Trophoblast cell (in vitro differentiated cells and primary cell): ENCODE measurements at regions not wholly inside any gene's neighbourhood (a gene's known extent, or its start where the extent isn't known, plus 50 kb on each side); places are given as distances from the start of the nearest gene placed in this dataset.

Experiments used
- DNase-seq, 2 donors: peaks; one replicate each; pipeline ENCODE4 v3.0.0-alpha.2; 2016
- H2AFZ ChIP-seq: 2 replicates; pipeline ENCODE4 v1.6.1; 2013; ENCODE audit warnings: low read length, moderate library complexity, mild to moderate bottlenecking; ENCODE audit not compliant: insufficient read depth, poor library complexity
- H2AK5ac ChIP-seq: 2 replicates; pipeline ENCODE4 v1.6.1; 2013; ENCODE audit warnings: mild to moderate bottlenecking, low read length
- H2BK120ac ChIP-seq: 2 replicates; pipeline ENCODE4 v1.6.1; 2013; ENCODE audit warnings: low read length, mild to moderate bottlenecking, moderate library complexity; ENCODE audit not compliant: insufficient read depth, poor library complexity
- H2BK12ac ChIP-seq: 2 replicates; pipeline ENCODE4 v1.6.1; 2013; ENCODE audit warnings: mild to moderate bottlenecking, low read length, moderate library complexity
- H2BK5ac ChIP-seq: 2 replicates; pipeline ENCODE4 v1.6.1; 2013; ENCODE audit warnings: low read length, low read depth, moderate library complexity, mild to moderate bottlenecking; ENCODE audit not compliant: poor library complexity
- H3K14ac ChIP-seq: 2 replicates; pipeline ENCODE4 v1.6.1; 2013; ENCODE audit warnings: mild to moderate bottlenecking, low read length
- H3K18ac ChIP-seq: 2 replicates; pipeline ENCODE4 v1.6.1; 2013; ENCODE audit warnings: mild to moderate bottlenecking, low read length
- H3K23ac ChIP-seq: 2 replicates; pipeline ENCODE4 v1.6.1; 2013; ENCODE audit warnings: low read length
- H3K27ac ChIP-seq: 2 replicates; pipeline ENCODE4 v1.5.1; 2013; ENCODE audit warnings: low read depth, mild to moderate bottlenecking, inconsistent platforms, low read length, moderate library complexity
- H3K27me3 ChIP-seq: 2 replicates; pipeline ENCODE4 v1.6.1; 2013; ENCODE audit warnings: inconsistent platforms, mild to moderate bottlenecking, low read length, moderate library complexity; ENCODE audit not compliant: insufficient read depth
- H3K36me3 ChIP-seq, 2 experiments: 1 replicate in 1 of 2; 2 replicates in 1 of 2; pipeline ENCODE4 v1.6.1; 2013; ENCODE audit warnings: low read length in 2 of 2, mild to moderate bottlenecking in 2 of 2, moderate library complexity in 1 of 2; ENCODE audit not compliant: insufficient read depth in 2 of 2, control insufficient read depth in 1 of 2
- H3K4ac ChIP-seq: 2 replicates; pipeline ENCODE4 v1.6.1; 2013; ENCODE audit warnings: low read depth, mild to moderate bottlenecking, low read length, moderate library complexity
- H3K4me1 ChIP-seq, 2 experiments: 1 replicate in 1 of 2; 2 replicates in 1 of 2; pipeline ENCODE4 v1.6.1; 2013; ENCODE audit warnings: low read length in 2 of 2, mild to moderate bottlenecking in 2 of 2, moderate library complexity in 1 of 2; ENCODE audit not compliant: insufficient read depth in 2 of 2, control insufficient read depth in 1 of 2
- H3K4me2 ChIP-seq: 2 replicates; pipeline ENCODE4 v1.6.1; 2013; ENCODE audit warnings: inconsistent platforms, mild to moderate bottlenecking, low read length, moderate library complexity
- H3K4me3 ChIP-seq: 2 replicates; pipeline ENCODE4 v1.5.1; 2013; ENCODE audit warnings: mild to moderate bottlenecking, low read depth, low read length, inconsistent platforms
- H3K79me1 ChIP-seq: one replicate; pipeline ENCODE4 v1.6.1; 2013; ENCODE audit warnings: low read length
- H3K79me2 ChIP-seq: 2 replicates; pipeline ENCODE4 v1.6.1; 2013; ENCODE audit warnings: low read length, mild to moderate bottlenecking; ENCODE audit not compliant: control insufficient read depth, insufficient read depth, poor library complexity
- H3K9ac ChIP-seq: 2 replicates; pipeline ENCODE4 v1.6.1; 2013; ENCODE audit warnings: mild to moderate bottlenecking, low read length
- H3K9me3 ChIP-seq: 2 replicates; pipeline ENCODE4 v1.6.1; 2013; ENCODE audit warnings: low read depth, mild to moderate bottlenecking, control low read depth, inconsistent platforms, low read length; ENCODE audit not compliant: insufficient read depth
- H4K12ac ChIP-seq: 2 replicates; pipeline ENCODE4 v1.6.1; 2013; ENCODE audit warnings: low read depth, mild to moderate bottlenecking, low read length, moderate library complexity
- H4K8ac ChIP-seq: 2 replicates; pipeline ENCODE4 v1.6.1; 2013; ENCODE audit warnings: low read depth, mild to moderate bottlenecking, low read length, moderate library complexity
- H4K91ac ChIP-seq: one replicate; pipeline ENCODE4 v1.6.1; 2013; ENCODE audit warnings: low read depth, mild to moderate bottlenecking, low read length, moderate library complexity
- WGBS: extraction: QIAGEN DNeasy Blood & Tissue Kit; methylation state at CpG from one replicate; pipeline ENCODE4 v1.1.7; 2013; ENCODE audit warnings: missing lambda C conversion rate; ENCODE audit not compliant: insufficient read length, insufficient coverage; ENCODE audit errors: extremely low coverage; 5-methylcytosine and 5-hydroxymethylcytosine counted together

DNA sequence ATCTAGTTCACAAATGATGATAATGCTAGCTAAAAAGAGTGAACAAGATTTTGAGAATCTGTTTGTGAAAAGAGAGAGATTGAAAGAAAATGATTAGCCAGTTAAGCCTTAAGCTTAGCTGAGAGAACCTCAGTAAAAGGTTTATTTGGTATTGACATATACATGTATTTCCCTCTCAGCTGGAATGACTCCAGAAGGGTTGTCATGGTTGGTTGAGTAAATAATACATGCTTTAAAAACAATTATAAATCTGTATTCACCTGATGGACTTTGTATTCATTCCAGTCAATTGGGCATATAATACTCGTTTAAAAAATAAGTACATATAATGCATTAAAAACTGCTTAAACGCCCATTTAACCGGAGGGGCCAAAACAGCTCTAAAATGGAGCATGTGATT is 181.4 kb downstream of the GRB14 start:
- no peaks in the 10 kb centered on the region for H3K9me3 ChIP-seq
- H2AK5ac ChIP-seq: no peak overlapping the region
- no peak overlapping the region for H2AFZ ChIP-seq
- no peaks in the 10 kb centered on the region for H3K79me1 ChIP-seq
- no peak overlapping the region for H4K12ac ChIP-seq
- H3K4me3 ChIP-seq: no peak overlapping the region
- no peak overlapping the region for H3K14ac ChIP-seq
- no peaks in the 10 kb centered on the region for H3K36me3 ChIP-seq
- H3K79me2 ChIP-seq: no peaks in the 10 kb centered on the region
- H2BK12ac ChIP-seq: no peak overlapping the region
- DNase-seq: no peak
- H3K23ac ChIP-seq: no peak overlapping the region
- H3K18ac ChIP-seq: no peak overlapping the region
- no peak overlapping the region for H4K91ac ChIP-seq
- H3K27me3 ChIP-seq: no peaks in the 10 kb centered on the region
- no peak overlapping the region for H3K4me2 ChIP-seq
- no peak overlapping the region for H3K27ac ChIP-seq
- H4K8ac ChIP-seq: no peak overlapping the region
- H3K9ac ChIP-seq: no peak overlapping the region
- H2BK120ac ChIP-seq: no peak overlapping the region
- no peak overlapping the region for H2BK5ac ChIP-seq
- WGBS: no CpG with 5 or more reads among the region's 3 CpGs
- H3K4ac ChIP-seq: no peak overlapping the region
- no peaks in the 10 kb centered on the region for H3K4me1 ChIP-seq

DNA sequence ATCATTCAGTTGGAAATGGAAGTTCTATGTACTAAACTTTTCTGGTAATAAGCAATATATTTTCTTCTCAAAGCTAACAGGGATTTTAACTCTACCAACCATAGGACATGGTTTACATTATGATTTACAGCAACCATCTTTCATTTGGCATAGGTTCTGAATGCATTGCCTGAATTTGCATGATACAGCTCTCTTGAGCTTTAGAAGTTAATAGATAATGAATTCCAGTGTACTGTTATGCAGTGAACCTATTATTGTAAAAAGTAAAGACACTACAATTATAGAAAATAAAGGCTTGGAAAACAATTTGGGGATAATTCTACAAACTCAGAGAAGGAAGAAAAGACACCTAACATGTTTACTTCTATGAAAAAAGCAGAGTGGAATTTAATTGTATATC is 182.0 kb downstream of the GRB14 start:
- no peak overlapping the region for H3K27ac ChIP-seq
- no peak for DNase-seq
- no peak overlapping the region for H2BK12ac ChIP-seq
- H3K9ac ChIP-seq: no peak overlapping the region
- H4K8ac ChIP-seq: no peak overlapping the region
- H3K36me3 ChIP-seq: no peaks in the 10 kb centered on the region
- no peak overlapping the region for H3K18ac ChIP-seq
- H2AFZ ChIP-seq: no peak overlapping the region
- H3K9me3 ChIP-seq: no peaks in the 10 kb centered on the region
- no peak overlapping the region for H2BK120ac ChIP-seq
- H3K14ac ChIP-seq: no peak overlapping the region
- H3K79me1 ChIP-seq: no peaks in the 10 kb centered on the region
- no peaks in the 10 kb centered on the region for H3K79me2 ChIP-seq
- no peak overlapping the region for H4K91ac ChIP-seq
- H4K12ac ChIP-seq: no peak overlapping the region
- H3K4ac ChIP-seq: no peak overlapping the region
- H3K27me3 ChIP-seq: no peaks in the 10 kb centered on the region
- H3K4me2 ChIP-seq: no peak overlapping the region
- no peaks in the 10 kb centered on the region for H3K4me1 ChIP-seq
- H2AK5ac ChIP-seq: no peak overlapping the region
- no peak overlapping the region for H2BK5ac ChIP-seq
- no peak overlapping the region for H3K23ac ChIP-seq
- no peak overlapping the region for H3K4me3 ChIP-seq

DNA sequence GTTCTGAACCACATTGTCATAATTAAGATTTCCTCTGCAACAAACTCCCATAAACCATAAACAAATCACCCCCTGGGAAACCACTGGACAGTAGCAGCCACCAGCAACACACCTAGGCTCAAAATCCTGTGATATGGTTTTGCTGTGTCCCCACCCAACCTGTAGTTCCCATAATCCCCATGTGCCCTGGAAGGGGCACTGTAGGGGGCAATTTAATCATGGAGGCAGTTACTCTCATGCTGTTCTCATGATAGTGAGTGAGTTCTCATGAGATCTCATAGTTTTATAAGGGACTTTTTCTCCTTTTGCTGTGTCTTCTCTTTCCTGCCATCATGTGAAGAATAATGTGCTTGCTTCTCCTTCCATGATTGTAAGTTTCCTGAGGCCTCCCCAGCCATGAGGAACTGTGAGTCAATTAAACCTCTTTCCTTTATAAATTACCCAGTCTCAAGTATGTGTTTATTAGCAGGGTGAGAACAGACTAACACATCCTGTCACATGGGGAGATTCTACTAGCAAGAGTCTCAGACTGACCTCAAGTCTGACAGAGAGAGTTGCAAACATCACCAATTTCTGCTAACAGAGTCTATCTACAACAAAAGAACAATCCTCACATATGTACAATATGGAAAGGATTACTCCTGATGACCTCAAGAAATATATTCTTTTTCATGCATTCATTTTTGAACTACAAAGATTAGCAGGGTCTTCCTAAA is 182.6 kb downstream of the GRB14 start:
- H3K18ac ChIP-seq: no peak overlapping the region
- H3K4me1 ChIP-seq: no peaks in the 10 kb centered on the region
- H4K91ac ChIP-seq: no peak overlapping the region
- no peak overlapping the region for H4K8ac ChIP-seq
- no peak overlapping the region for H3K23ac ChIP-seq
- no peaks in the 10 kb centered on the region for H3K9me3 ChIP-seq
- H3K79me1 ChIP-seq: no peaks in the 10 kb centered on the region
- H3K79me2 ChIP-seq: no peaks in the 10 kb centered on the region
- DNase-seq: no peak
- H2AFZ ChIP-seq: no peak overlapping the region
- no peak overlapping the region for H2BK120ac ChIP-seq
- no peak overlapping the region for H3K4me3 ChIP-seq
- no peak overlapping the region for H4K12ac ChIP-seq
- no peak overlapping the region for H3K27ac ChIP-seq
- no peak overlapping the region for H2AK5ac ChIP-seq
- H2BK12ac ChIP-seq: no peak overlapping the region
- H3K36me3 ChIP-seq: no peaks in the 10 kb centered on the region
- H3K4me2 ChIP-seq: no peak overlapping the region
- H3K14ac ChIP-seq: no peak overlapping the region
- H3K9ac ChIP-seq: no peak overlapping the region
- no peak overlapping the region for H2BK5ac ChIP-seq
- H3K4ac ChIP-seq: no peak overlapping the region
- H3K27me3 ChIP-seq: no peaks in the 10 kb centered on the region

DNA sequence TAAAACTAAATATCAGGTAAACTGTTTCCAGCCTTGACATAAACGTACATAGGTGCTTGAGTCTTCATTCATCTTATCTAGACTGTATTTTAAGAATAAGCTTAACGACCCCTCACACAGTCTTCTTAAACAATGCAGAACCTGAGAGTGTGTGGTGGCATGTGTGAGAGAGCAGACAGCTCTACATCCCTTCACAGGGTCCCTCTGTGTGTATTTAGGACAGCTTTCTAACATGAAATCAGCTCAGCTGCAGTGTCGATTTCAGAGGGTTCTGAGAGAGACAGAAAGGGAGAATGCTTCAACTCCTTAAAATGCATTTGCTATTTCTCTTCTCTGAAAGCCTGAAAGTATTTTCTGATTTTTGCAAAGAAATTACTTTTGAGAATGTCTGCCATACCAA is 185.2 kb downstream of the GRB14 start:
- H3K23ac ChIP-seq: no peak overlapping the region
- no CpG with 5 or more reads among the region's 3 CpGs for WGBS
- H3K4ac ChIP-seq: no peak overlapping the region
- H3K14ac ChIP-seq: no peak overlapping the region
- H2BK12ac ChIP-seq: no peak overlapping the region
- H3K79me2 ChIP-seq: no peaks in the 10 kb centered on the region
- no peak overlapping the region for H3K9ac ChIP-seq
- H3K4me2 ChIP-seq: no peak overlapping the region
- no peak overlapping the region for H2AFZ ChIP-seq
- H3K27ac ChIP-seq: no peak overlapping the region
- H3K79me1 ChIP-seq: no peaks in the 10 kb centered on the region
- H4K91ac ChIP-seq: no peak overlapping the region
- H4K8ac ChIP-seq: no peak overlapping the region
- no peaks in the 10 kb centered on the region for H3K4me1 ChIP-seq
- H3K18ac ChIP-seq: no peak overlapping the region
- H2BK120ac ChIP-seq: no peak overlapping the region
- H3K9me3 ChIP-seq: no peaks in the 10 kb centered on the region
- no peak overlapping the region for H3K4me3 ChIP-seq
- no peak for DNase-seq
- no peaks in the 10 kb centered on the region for H3K36me3 ChIP-seq
- H4K12ac ChIP-seq: no peak overlapping the region
- no peak overlapping the region for H2BK5ac ChIP-seq
- no peaks in the 10 kb centered on the region for H3K27me3 ChIP-seq
- no peak overlapping the region for H2AK5ac ChIP-seq
